ENCODE measurements at regions not wholly inside any gene's neighbourhood (a gene's known extent, or its start where the extent isn't known, plus 50 kb on each side); places are given as distances from the start of the nearest gene placed in this dataset.

- H3K18ac ChIP-seq (ENCODE audit: low read length): no peak overlapping the region
- no peaks in the 10 kb centered on the region for H3K27me3 ChIP-seq (ENCODE audit: control insufficient read depth in 3 of 3, insufficient read depth in 3 of 3, low read depth in 1 of 3, low read length in 3 of 3)
- no peaks in the 10 kb centered on the region for H3K36me3 ChIP-seq (replicated peaks in 1 of 2; ENCODE audit: control insufficient read depth in 2 of 2, insufficient read depth in 2 of 2, low read length in 2 of 2)
- no peak overlapping the region for H4K8ac ChIP-seq (ENCODE audit: low read depth, low read length)
- no peak overlapping the region for H3K14ac ChIP-seq (ENCODE audit: low read length)
- no CpG with 5 or more reads among the region's 1 CpG for WGBS, 2 donors (ENCODE audit: extremely low coverage in 2 of 2, insufficient read length in 2 of 2, insufficient replicate concordance in 1 of 2)
- H3K27ac ChIP-seq (replicated peaks; ENCODE audit: low read length): no peak overlapping the region
- H3K4me3 ChIP-seq (ENCODE audit: low read length in 2 of 2): no peak overlapping the region
- H3K4me2 ChIP-seq (ENCODE audit: insufficient read depth, low read length, poor library complexity, severe bottlenecking): no peak overlapping the region
- no peak overlapping the region for H2BK5ac ChIP-seq (ENCODE audit: low read length)
- peaks cover 0 to 2% of the 10 kb centered on the region in 2 donors for H3K4me1 ChIP-seq (ENCODE audit: control insufficient read depth in 2 of 2, insufficient read depth in 1 of 2, low read depth in 1 of 2, low read length in 2 of 2)
- no peak overlapping the region for H2AK5ac ChIP-seq (ENCODE audit: low read depth, low read length)
- DNase-seq (ENCODE audit: low spot score): no peak
- no peak overlapping the region for H2AFZ ChIP-seq (ENCODE audit: low read length)
- no peak overlapping the region for H3K9ac ChIP-seq (ENCODE audit: low read depth, low read length, poor library complexity)
- H2BK120ac ChIP-seq (ENCODE audit: low read depth, low read length): no peak overlapping the region
- no peaks in the 10 kb centered on the region for H3K79me1 ChIP-seq (ENCODE audit: low read depth, low read length)
- no peak overlapping the region for H3K23ac ChIP-seq (ENCODE audit: low read depth, low read length, poor library complexity)
- H2BK15ac ChIP-seq (ENCODE audit: low read length): no peak overlapping the region
- no peak overlapping the region for H3K4ac ChIP-seq (ENCODE audit: low read length)
- no peak overlapping the region for H2BK12ac ChIP-seq (ENCODE audit: low read length)
- H3K9me3 ChIP-seq (replicated peaks in 1 of 2; ENCODE audit: control insufficient read depth in 2 of 2, insufficient read depth in 1 of 2, low read depth in 1 of 2, low read length in 2 of 2): no peaks in the 10 kb centered on the region
- H4K91ac ChIP-seq (ENCODE audit: low read depth, low read length, poor library complexity): no peak overlapping the region
These were observed 403.5 kb downstream of the ARL4A start for GRCh38 chr7:13090959-13091358.

- no peak overlapping the region for H3K9ac ChIP-seq (ENCODE audit: low read depth, low read length, poor library complexity)
- H3K4me3 ChIP-seq (ENCODE audit: low read length in 2 of 2): no peak overlapping the region
- no peak overlapping the region for H3K18ac ChIP-seq (ENCODE audit: low read length)
- no peak overlapping the region for H2BK15ac ChIP-seq (ENCODE audit: low read length)
- no peak overlapping the region for H2BK12ac ChIP-seq (ENCODE audit: low read length)
- no peak overlapping the region for H3K4ac ChIP-seq (ENCODE audit: low read length)
- no peak for DNase-seq (ENCODE audit: low spot score)
- H2AK5ac ChIP-seq (ENCODE audit: low read depth, low read length): no peak overlapping the region
- no peak overlapping the region for H4K8ac ChIP-seq (ENCODE audit: low read depth, low read length)
- no peak overlapping the region for H3K23ac ChIP-seq (ENCODE audit: low read depth, low read length, poor library complexity)
- H3K27ac ChIP-seq (replicated peaks; ENCODE audit: low read length): no peak overlapping the region
- no peak overlapping the region for H3K4me2 ChIP-seq (ENCODE audit: insufficient read depth, low read length, poor library complexity, severe bottlenecking)
- no peak overlapping the region for H2BK120ac ChIP-seq (ENCODE audit: low read depth, low read length)
- H3K27me3 ChIP-seq (ENCODE audit: control insufficient read depth in 3 of 3, insufficient read depth in 3 of 3, low read depth in 1 of 3, low read length in 3 of 3): no peaks in the 10 kb centered on the region
- H3K36me3 ChIP-seq (replicated peaks in 1 of 2; ENCODE audit: control insufficient read depth in 2 of 2, insufficient read depth in 2 of 2, low read length in 2 of 2): no peaks in the 10 kb centered on the region
- H3K79me1 ChIP-seq (ENCODE audit: low read depth, low read length): no peaks in the 10 kb centered on the region
- WGBS, 2 donors (ENCODE audit: extremely low coverage in 2 of 2, insufficient read length in 2 of 2, insufficient replicate concordance in 1 of 2): no CpG with 5 or more reads among the region's 4 CpGs
- no peak overlapping the region for H2AFZ ChIP-seq (ENCODE audit: low read length)
- H3K14ac ChIP-seq (ENCODE audit: low read length): no peak overlapping the region
- H4K91ac ChIP-seq (ENCODE audit: low read depth, low read length, poor library complexity): no peak overlapping the region
- H3K4me1 ChIP-seq (ENCODE audit: control insufficient read depth in 2 of 2, insufficient read depth in 1 of 2, low read depth in 1 of 2, low read length in 2 of 2): peaks cover 0 to 2% of the 10 kb centered on the region in 2 donors
- H2BK5ac ChIP-seq (ENCODE audit: low read length): no peak overlapping the region
- H3K9me3 ChIP-seq (replicated peaks in 1 of 2; ENCODE audit: control insufficient read depth in 2 of 2, insufficient read depth in 1 of 2, low read depth in 1 of 2, low read length in 2 of 2): no peaks in the 10 kb centered on the region
These were observed 404.7 kb downstream of the ARL4A start for GRCh38 chr7:13091974-13092707.

GRCh38 chr7:13092708-13093005, 405.2 kb downstream of the ARL4A start:
- Histone ChIP-seq H3K14ac (ENCODE audit: low read length) (no peak overlapping the region), H3K4me3 (ENCODE audit: low read length in 2 of 2) (no peak overlapping the region), H2AFZ (ENCODE audit: low read length) (no peak overlapping the region), H3K23ac (ENCODE audit: low read depth, low read length, poor library complexity) (no peak overlapping the region), H3K4me2 (ENCODE audit: insufficient read depth, low read length, poor library complexity, severe bottlenecking) (no peak overlapping the region), H4K8ac (ENCODE audit: low read depth, low read length) (no peak overlapping the region), H3K36me3 (replicated peaks in 1 of 2; ENCODE audit: control insufficient read depth in 2 of 2, insufficient read depth in 2 of 2, low read length in 2 of 2) (no peaks in the 10 kb centered on the region), H2BK12ac (ENCODE audit: low read length) (no peak overlapping the region), H3K4ac (ENCODE audit: low read length) (no peak overlapping the region), H3K79me1 (ENCODE audit: low read depth, low read length) (no peaks in the 10 kb centered on the region), H2BK15ac (ENCODE audit: low read length) (no peak overlapping the region), H4K91ac (ENCODE audit: low read depth, low read length, poor library complexity) (no peak overlapping the region), H3K27ac (replicated peaks; ENCODE audit: low read length) (no peak overlapping the region), H2BK120ac (ENCODE audit: low read depth, low read length) (no peak overlapping the region), H3K18ac (ENCODE audit: low read length) (no peak overlapping the region), H3K9ac (ENCODE audit: low read depth, low read length, poor library complexity) (no peak overlapping the region), H3K27me3 (ENCODE audit: control insufficient read depth in 3 of 3, insufficient read depth in 3 of 3, low read depth in 1 of 3, low read length in 3 of 3) (no peaks in the 10 kb centered on the region), H2AK5ac (ENCODE audit: low read depth, low read length) (no peak overlapping the region), H3K4me1 (ENCODE audit: control insufficient read depth in 2 of 2, insufficient read depth in 1 of 2, low read depth in 1 of 2, low read length in 2 of 2) (peaks cover 0 to 2% of the 10 kb centered on the region in 2 donors), H2BK5ac (ENCODE audit: low read length) (no peak overlapping the region), H3K9me3 (replicated peaks in 1 of 2; ENCODE audit: control insufficient read depth in 2 of 2, insufficient read depth in 1 of 2, low read depth in 1 of 2, low read length in 2 of 2) (no peaks in the 10 kb centered on the region)
- DNase-seq (ENCODE audit: low spot score): no peak
- no CpG with 5 or more reads among the region's 2 CpGs for WGBS, 2 donors (ENCODE audit: extremely low coverage in 2 of 2, insufficient read length in 2 of 2, insufficient replicate concordance in 1 of 2)

- no peaks in the 10 kb centered on the region for H3K27me3 ChIP-seq (ENCODE audit: control insufficient read depth in 3 of 3, insufficient read depth in 3 of 3, low read depth in 1 of 3, low read length in 3 of 3)
- H2BK12ac ChIP-seq (ENCODE audit: low read length): no peak overlapping the region
- no peak overlapping the region for H3K18ac ChIP-seq (ENCODE audit: low read length)
- H2BK120ac ChIP-seq (ENCODE audit: low read depth, low read length): no peak overlapping the region
- H3K79me1 ChIP-seq (ENCODE audit: low read depth, low read length): no peaks in the 10 kb centered on the region
- H4K8ac ChIP-seq (ENCODE audit: low read depth, low read length): no peak overlapping the region
- H2BK5ac ChIP-seq (ENCODE audit: low read length): no peak overlapping the region
- no peak overlapping the region for H3K9ac ChIP-seq (ENCODE audit: low read depth, low read length, poor library complexity)
- no peak overlapping the region for H3K4ac ChIP-seq (ENCODE audit: low read length)
- H3K27ac ChIP-seq (replicated peaks; ENCODE audit: low read length): no peak overlapping the region
- DNase-seq (ENCODE audit: low spot score): no peak
- no peaks in the 10 kb centered on the region for H3K9me3 ChIP-seq (replicated peaks in 1 of 2; ENCODE audit: control insufficient read depth in 2 of 2, insufficient read depth in 1 of 2, low read depth in 1 of 2, low read length in 2 of 2)
- H4K91ac ChIP-seq (ENCODE audit: low read depth, low read length, poor library complexity): no peak overlapping the region
- H3K14ac ChIP-seq (ENCODE audit: low read length): no peak overlapping the region
- H2AK5ac ChIP-seq (ENCODE audit: low read depth, low read length): no peak overlapping the region
- peaks cover 0 to 2% of the 10 kb centered on the region in 2 donors for H3K4me1 ChIP-seq (ENCODE audit: control insufficient read depth in 2 of 2, insufficient read depth in 1 of 2, low read depth in 1 of 2, low read length in 2 of 2)
- H3K23ac ChIP-seq (ENCODE audit: low read depth, low read length, poor library complexity): no peak overlapping the region
- H3K36me3 ChIP-seq (replicated peaks in 1 of 2; ENCODE audit: control insufficient read depth in 2 of 2, insufficient read depth in 2 of 2, low read length in 2 of 2): no peaks in the 10 kb centered on the region
- no CpG with 5 or more reads among the region's 1 CpG for WGBS, 2 donors (ENCODE audit: extremely low coverage in 2 of 2, insufficient read length in 2 of 2, insufficient replicate concordance in 1 of 2)
- no peak overlapping the region for H3K4me3 ChIP-seq (ENCODE audit: low read length in 2 of 2)
- H3K4me2 ChIP-seq (ENCODE audit: insufficient read depth, low read length, poor library complexity, severe bottlenecking): no peak overlapping the region
- H2BK15ac ChIP-seq (ENCODE audit: low read length): no peak overlapping the region
- no peak overlapping the region for H2AFZ ChIP-seq (ENCODE audit: low read length)
These were observed 405.7 kb downstream of the ARL4A start for GRCh38 chr7:13093160-13093559.

Data from neuronal stem cell (in vitro differentiated cells).